22Rv1 (cell line): ENCODE measurements at regions not wholly inside any gene's neighbourhood (a gene's known extent, or its start where the extent isn't known, plus 50 kb on each side); places are given as distances from the start of the nearest gene placed in this dataset.

Source experiments
- CTCF ChIP-seq: fragments of 450-650 bp; IDR thresholded peaks from 2 replicates; pipeline ENCODE4 v1.5.1; 2017; ENCODE audit warnings: mild to moderate bottlenecking
- ZFX ChIP-seq: fragments of 450-650 bp; IDR thresholded peaks from 2 replicates; pipeline ENCODE4 v1.6.1; 2017; ENCODE audit warnings: antibody characterized with exemption, borderline replicate concordance

- no peak for TF ChIP-seq CTCF
- TF ChIP-seq ZFX: no peak
Observed at GRCh38 chr12:114529966-114530365, 124.0 kb upstream of the TBX5 start.
